IMR-90 (cell line): ENCODE measurements at regions not wholly inside any gene's neighbourhood (a gene's known extent, or its start where the extent isn't known, plus 50 kb on each side); places are given as distances from the start of the nearest gene placed in this dataset.

ENCODE experiments used
- ATAC-seq: fragments of 200-7000 bp; cut with Tn5 transposase; 2 replicates; pipeline ENCODE4 v1.9.1; 2020; ENCODE audit warnings: low read depth, mild to moderate bottlenecking, moderate library complexity
- BruUV-seq: library from RNA; stranded (reverse); fragments of 400-500 nt; replicated peaks from 2 replicates; lab custom pipeline; 2021; lab: Mats Ljungman, UMichigan
- CTCF ChIA-PET: fragments of 300-600 bp; formaldehyde crosslinking; extraction: SDS; loops from one replicate; lab custom pipeline; 2021; ENCODE audit warnings: antibody characterized with exemption; lab: Yijun Ruan, JAX
- POLR2A ChIA-PET: fragments of 300-600 bp; sonication (Branson Sonifier 250); formaldehyde crosslinking; loops from one replicate; lab custom pipeline; 2022; ENCODE audit warnings: antibody characterized with exemption; ENCODE audit not compliant: unreplicated experiment; lab: Charles Lee
- DNase-seq: peaks from one replicate; pipeline ENCODE4 v3.0.0; 2013
- H2AFZ ChIP-seq: replicated peaks from 2 replicates; pipeline ENCODE3; 2013; ENCODE audit warnings: low read length, mild to moderate bottlenecking; ENCODE audit not compliant: poor library complexity
- H2AK5ac ChIP-seq: 2 replicates; pipeline ENCODE4 v1.6.1; 2013; ENCODE audit warnings: low read depth, low read length, inconsistent platforms
- H2AK9ac ChIP-seq: replicated peaks from 2 replicates; pipeline ENCODE3; 2013; ENCODE audit warnings: mild to moderate bottlenecking, low read depth, low read length, moderate library complexity; ENCODE audit not compliant: poor library complexity
- H2BK120ac ChIP-seq: 2 replicates; pipeline ENCODE4 v1.6.1; 2013; ENCODE audit warnings: low read depth, low read length, inconsistent platforms
- H2BK15ac ChIP-seq: 3 replicates; pipeline ENCODE4 v1.6.1; 2013; ENCODE audit warnings: low read depth, low read length, inconsistent platforms
- H2BK20ac ChIP-seq: 2 replicates; pipeline ENCODE4 v1.6.1; 2013; ENCODE audit warnings: low read depth, mild to moderate bottlenecking, inconsistent platforms, low read length, moderate library complexity
- H2BK5ac ChIP-seq: 2 replicates; pipeline ENCODE4 v1.6.1; 2013; ENCODE audit warnings: mild to moderate bottlenecking, low read depth, low read length, inconsistent platforms; ENCODE audit not compliant: poor library complexity, severe bottlenecking
- H3K14ac ChIP-seq: replicated peaks from 2 replicates; pipeline ENCODE4 v1.6.1; 2013; ENCODE audit warnings: low read depth, low read length, inconsistent platforms
- H3K18ac ChIP-seq: 2 replicates; pipeline ENCODE4 v1.6.1; 2013; ENCODE audit warnings: low read depth, low read length, control low read depth
- H3K23ac ChIP-seq: 2 replicates; pipeline ENCODE4 v1.6.1; 2013; ENCODE audit warnings: low read depth, low read length, inconsistent platforms
- H3K27ac ChIP-seq: 2 replicates; pipeline ENCODE4 v1.5.1; 2013; ENCODE audit warnings: mild to moderate bottlenecking, control low read depth, low read length; ENCODE audit not compliant: insufficient read depth
- H3K27me3 ChIP-seq: 2 replicates; pipeline ENCODE4 v1.6.1; 2013; ENCODE audit warnings: low read length; ENCODE audit not compliant: control insufficient read depth, insufficient read depth
- H3K36me3 ChIP-seq: 2 replicates; pipeline ENCODE4 v1.6.1; 2013; ENCODE audit warnings: low read length, mixed read lengths; ENCODE audit not compliant: control insufficient read depth, insufficient read depth
- H3K4ac ChIP-seq: 2 replicates; pipeline ENCODE4 v1.6.1; 2013; ENCODE audit warnings: low read depth, low read length, inconsistent platforms
- H3K4me1 ChIP-seq: 2 replicates; pipeline ENCODE4 v1.6.1; 2013; ENCODE audit warnings: low read length, mixed read lengths; ENCODE audit not compliant: control insufficient read depth, insufficient read depth
- H3K4me2 ChIP-seq: 2 replicates; pipeline ENCODE4 v1.6.1; 2013; ENCODE audit warnings: low read depth, mild to moderate bottlenecking, control low read depth, low read length, moderate library complexity
- H3K4me3 ChIP-seq: 2 replicates; pipeline ENCODE4 v1.5.1; 2013; ENCODE audit warnings: low read depth, mild to moderate bottlenecking, control low read depth, low read length, moderate library complexity; ENCODE audit not compliant: insufficient read depth
- H3K56ac ChIP-seq: 2 replicates; pipeline ENCODE4 v1.6.1; 2013; ENCODE audit warnings: low read length, inconsistent platforms; ENCODE audit not compliant: insufficient read depth; ENCODE audit errors: extremely low read depth
- H3K79me1 ChIP-seq, 2 experiments: 2 replicates each; pipeline ENCODE4 v1.6.1; 2013; ENCODE audit warnings: low read length in 2 of 2, inconsistent platforms in 1 of 2, low read depth in 1 of 2
- H3K9ac ChIP-seq: 2 replicates; pipeline ENCODE4 v1.6.1; 2013; ENCODE audit warnings: low read depth, low read length, control low read depth
- H3K9me1 ChIP-seq: 2 replicates; pipeline ENCODE4 v1.6.1; 2013; ENCODE audit warnings: low read length, inconsistent platforms; ENCODE audit not compliant: insufficient read depth
- H3K9me3 ChIP-seq: 2 replicates; pipeline ENCODE4 v1.6.1; 2013; ENCODE audit warnings: low read length; ENCODE audit not compliant: control insufficient read depth, insufficient read depth
- H4K20me1 ChIP-seq: 2 replicates; pipeline ENCODE4 v1.6.1; 2013; ENCODE audit warnings: low read length, inconsistent platforms; ENCODE audit not compliant: insufficient read depth
- H4K5ac ChIP-seq: 2 replicates; pipeline ENCODE4 v1.6.1; 2013; ENCODE audit warnings: mild to moderate bottlenecking, low read depth, low read length, control low read depth
- H4K8ac ChIP-seq, 2 experiments: 2 replicates each; pipeline ENCODE4 v1.6.1; 2013; ENCODE audit warnings: low read depth in 2 of 2, low read length in 2 of 2, control low read depth in 1 of 2, inconsistent platforms in 1 of 2
- H4K91ac ChIP-seq: 2 replicates; pipeline ENCODE4 v1.6.1; 2013; ENCODE audit warnings: low read depth, low read length, inconsistent platforms; ENCODE audit not compliant: insufficient read depth
- BHLHE40 ChIP-seq: fragments of 150-350 bp; IDR thresholded peaks from 2 replicates; pipeline ENCODE4 v1.6.1; 2016; ENCODE audit warnings: mild to moderate bottlenecking, low read depth, low read length
- CEBPB ChIP-seq: IDR thresholded peaks from 2 replicates; pipeline ENCODE4 v1.6.1; 2012; ENCODE audit warnings: low read depth, low read length, improper control_type of control experiment
- CHD1 ChIP-seq: IDR thresholded peaks from 2 replicates; pipeline ENCODE4 v1.6.1; 2012; ENCODE audit warnings: low read depth, low read length, improper control_type of control experiment
- FOS ChIP-seq: fragments of 150-350 bp; IDR thresholded peaks from 2 replicates; pipeline ENCODE4 v1.6.1; 2016; ENCODE audit warnings: low read depth, low read length
- MAFK ChIP-seq: IDR thresholded peaks from 2 replicates; pipeline ENCODE4 v1.6.1; 2012; ENCODE audit warnings: low read depth, low read length, improper control_type of control experiment
- MAZ ChIP-seq: IDR thresholded peaks from 2 replicates; pipeline ENCODE4 v1.6.1; 2012; ENCODE audit warnings: low read depth, mild to moderate bottlenecking, low read length, improper control_type of control experiment, moderate library complexity, borderline replicate concordance
- MXI1 ChIP-seq: IDR thresholded peaks from 2 replicates; pipeline ENCODE4 v1.6.1; 2012; ENCODE audit warnings: low read depth, mild to moderate bottlenecking, low read length, moderate library complexity, borderline replicate concordance
- NFE2L2 ChIP-seq: fragments of 150-350 bp; IDR thresholded peaks from 2 replicates; pipeline ENCODE4 v1.6.1; 2016; ENCODE audit warnings: low read depth, mild to moderate bottlenecking, low read length
- POLR2A ChIP-seq: IDR thresholded peaks from 2 replicates; pipeline ENCODE4 v1.6.1; 2012; ENCODE audit warnings: mild to moderate bottlenecking, low read depth, low read length
- RAD21 ChIP-seq: IDR thresholded peaks from 2 replicates; pipeline ENCODE4 v1.6.1; 2012; ENCODE audit warnings: low read length, improper control_type of control experiment
- RCOR1 ChIP-seq: IDR thresholded peaks from 2 replicates; pipeline ENCODE4 v1.6.1; 2012; ENCODE audit warnings: mild to moderate bottlenecking, low read length, improper control_type of control experiment; ENCODE audit not compliant: insufficient replicate concordance
- RFX5 ChIP-seq: IDR thresholded peaks from 2 replicates; pipeline ENCODE4 v1.8.0; 2012; ENCODE audit warnings: low read depth, mild to moderate bottlenecking, low read length, moderate library complexity
- SMC3 ChIP-seq: fragments of 150-350 bp; IDR thresholded peaks from 2 replicates; pipeline ENCODE4 v1.6.1; 2016; ENCODE audit warnings: low read depth, mild to moderate bottlenecking, antibody characterized with exemption, low read length, moderate library complexity
- WGBS, 2 experiments: methylation state at CpG; one replicate each; pipeline versions ENCODE4 v1.1.5 to v1.1.7; 2013; ENCODE audit warnings: missing lambda C conversion rate in 2 of 2; ENCODE audit not compliant: insufficient read length in 1 of 2; ENCODE audit errors: extremely low coverage in 2 of 2; 5-methylcytosine and 5-hydroxymethylcytosine counted together
- dilution Hi-C: fragments of 300-500 bp; cut with HindIII; formaldehyde crosslinking; loops from one replicate; pipeline ENCODE4 v1.14.3; 2018; ENCODE audit warnings: low sequenced_read_pairs; ENCODE audit not compliant: unreplicated experiment
- in situ Hi-C: fragments of 300-500 bp; cut with MboI; formaldehyde crosslinking; loops from 3 replicates; pipeline ENCODE4 v1.14.3; 2019; ENCODE audit warnings: low sequenced_read_pairs, inconsistent platforms, mixed read lengths
- intact Hi-C: fragments of 100-400 bp; cut with micrococcal nuclease; formaldehyde crosslinking; loops from 2 replicates; pipeline ENCODE4 v1.10.0; 2022
- TF ChIP-seq, protein P1 (sequence below): conservative IDR thresholded peaks from 2 replicates; pipeline ENCODE4 v1.5.1; 2012; ENCODE audit warnings: mild to moderate bottlenecking, low read depth, low read length, improper control_type of control experiment
- TF ChIP-seq, protein P2 (sequence below): fragments of 150-350 bp; IDR thresholded peaks from 2 replicates; pipeline ENCODE4 v1.6.1; 2017; ENCODE audit warnings: mild to moderate bottlenecking, antibody characterized with exemption, low read length, low read depth

DNA sequence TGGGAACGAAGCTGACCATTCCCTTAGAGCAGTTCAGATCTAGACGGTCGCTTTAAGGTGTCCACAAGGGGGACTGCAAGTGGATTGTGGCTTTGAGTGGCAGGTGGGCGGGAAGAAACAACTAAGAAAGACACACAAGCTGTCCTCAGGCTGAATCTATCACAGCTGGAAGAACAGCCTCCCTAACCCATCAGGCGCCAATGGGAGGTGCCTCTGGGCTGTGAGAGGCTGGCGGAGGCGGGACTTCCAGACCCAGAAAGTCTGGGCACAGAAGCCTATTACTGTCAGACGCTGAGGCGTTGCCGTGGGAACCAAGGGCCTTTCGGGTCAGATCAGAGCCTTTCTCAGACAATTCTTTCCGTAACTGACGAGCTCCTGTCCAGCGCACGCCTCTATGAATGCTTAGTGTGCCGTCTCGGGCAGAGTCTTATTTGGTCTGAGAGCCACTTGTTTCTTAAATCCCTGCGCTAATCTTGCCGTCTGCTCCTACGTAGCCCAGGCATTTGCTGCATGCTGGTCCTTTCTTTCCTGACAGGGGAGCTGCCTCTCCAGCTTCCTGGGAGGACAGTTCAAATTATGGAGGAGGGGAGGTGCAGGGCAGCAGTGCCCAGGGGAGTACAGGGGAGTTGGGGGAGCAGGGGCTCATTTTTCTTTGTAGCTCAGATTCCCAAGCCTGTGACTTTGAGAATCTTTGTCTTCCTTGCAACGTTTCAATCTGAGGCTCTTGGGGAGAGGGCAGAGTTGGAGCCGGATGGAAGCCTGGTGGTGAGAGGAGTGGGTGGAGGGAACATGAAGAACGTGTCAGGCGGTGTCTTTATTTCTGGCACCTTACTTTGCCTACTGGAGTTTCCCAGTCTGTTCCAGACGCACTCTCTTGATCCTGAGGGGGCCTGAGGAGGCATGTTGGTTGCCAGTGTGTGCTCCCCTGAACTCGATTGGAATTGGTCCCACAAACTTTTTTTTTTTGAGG is 618.7 kb downstream of the KCNJ18 start:
- H2BK20ac ChIP-seq: no peak overlapping the region
- H4K20me1 ChIP-seq: no peaks in the 10 kb centered on the region
- H3K79me1 ChIP-seq: no peaks in the 10 kb centered on the region
- H3K4me3 ChIP-seq: no peak overlapping the region
- CTCF ChIA-PET: no interaction called here
- no peak overlapping the region for H2BK15ac ChIP-seq
- H2AFZ ChIP-seq: no peak overlapping the region
- H3K14ac ChIP-seq: no peak overlapping the region
- no peak overlapping the region for H2BK5ac ChIP-seq
- no peak overlapping the region for H4K8ac ChIP-seq
- no peak overlapping the region for H3K4ac ChIP-seq
- H3K9me3 ChIP-seq: peaks cover 10% of the 10 kb centered on the region; the same call in 1 of the 2 replicates
- POLR2A ChIA-PET: no interaction called here
- no peak overlapping the region for H3K27ac ChIP-seq
- in situ Hi-C loops (no loop called here), intact Hi-C loops (no loop called here), dilution Hi-C loops (no loop called here)
- no peak overlapping the region for H4K5ac ChIP-seq
- BruUV-seq: no TSS peak
- no peak overlapping the region for H2BK120ac ChIP-seq
- H4K91ac ChIP-seq: no peak overlapping the region
- H3K27me3 ChIP-seq: no peaks in the 10 kb centered on the region
- ATAC-seq: no peak
- DNase-seq: no peak
- H3K9me1 ChIP-seq: no peaks in the 10 kb centered on the region
- H3K9ac ChIP-seq: no peak overlapping the region
- H3K4me2 ChIP-seq: no peak overlapping the region
- WGBS, 2 experiments: 44% methylated on average over 8 of the region's 26 CpGs; no CpG with 5 or more reads in 1 of the 2 experiments
- H2AK9ac ChIP-seq: no peak overlapping the region
- no peak overlapping the region for H3K23ac ChIP-seq
- no peaks in the 10 kb centered on the region for H3K4me1 ChIP-seq
- no peaks in the 10 kb centered on the region for H3K36me3 ChIP-seq
- no peak overlapping the region for H3K56ac ChIP-seq
- H3K18ac ChIP-seq: no peak overlapping the region
- H2AK5ac ChIP-seq: no peak overlapping the region
- TF ChIP-seq, protein P1, sequence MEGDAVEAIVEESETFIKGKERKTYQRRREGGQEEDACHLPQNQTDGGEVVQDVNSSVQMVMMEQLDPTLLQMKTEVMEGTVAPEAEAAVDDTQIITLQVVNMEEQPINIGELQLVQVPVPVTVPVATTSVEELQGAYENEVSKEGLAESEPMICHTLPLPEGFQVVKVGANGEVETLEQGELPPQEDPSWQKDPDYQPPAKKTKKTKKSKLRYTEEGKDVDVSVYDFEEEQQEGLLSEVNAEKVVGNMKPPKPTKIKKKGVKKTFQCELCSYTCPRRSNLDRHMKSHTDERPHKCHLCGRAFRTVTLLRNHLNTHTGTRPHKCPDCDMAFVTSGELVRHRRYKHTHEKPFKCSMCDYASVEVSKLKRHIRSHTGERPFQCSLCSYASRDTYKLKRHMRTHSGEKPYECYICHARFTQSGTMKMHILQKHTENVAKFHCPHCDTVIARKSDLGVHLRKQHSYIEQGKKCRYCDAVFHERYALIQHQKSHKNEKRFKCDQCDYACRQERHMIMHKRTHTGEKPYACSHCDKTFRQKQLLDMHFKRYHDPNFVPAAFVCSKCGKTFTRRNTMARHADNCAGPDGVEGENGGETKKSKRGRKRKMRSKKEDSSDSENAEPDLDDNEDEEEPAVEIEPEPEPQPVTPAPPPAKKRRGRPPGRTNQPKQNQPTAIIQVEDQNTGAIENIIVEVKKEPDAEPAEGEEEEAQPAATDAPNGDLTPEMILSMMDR: no peak
- TF ChIP-seq RCOR1 (no peak), MAFK (no peak), SMC3 (no peak), CEBPB (no peak), RFX5 (no peak), FOS (no peak), POLR2A (no peak), MAZ (no peak), NFE2L2 (no peak), MXI1 (no peak), RAD21 (no peak), CHD1 (no peak), BHLHE40 (no peak)
- TF ChIP-seq, protein P2, sequence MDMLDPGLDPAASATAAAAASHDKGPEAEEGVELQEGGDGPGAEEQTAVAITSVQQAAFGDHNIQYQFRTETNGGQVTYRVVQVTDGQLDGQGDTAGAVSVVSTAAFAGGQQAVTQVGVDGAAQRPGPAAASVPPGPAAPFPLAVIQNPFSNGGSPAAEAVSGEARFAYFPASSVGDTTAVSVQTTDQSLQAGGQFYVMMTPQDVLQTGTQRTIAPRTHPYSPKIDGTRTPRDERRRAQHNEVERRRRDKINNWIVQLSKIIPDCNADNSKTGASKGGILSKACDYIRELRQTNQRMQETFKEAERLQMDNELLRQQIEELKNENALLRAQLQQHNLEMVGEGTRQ: no peak
